Thoracic aorta (tissue), 2 donors: ENCODE measurements at regions not wholly inside any gene's neighbourhood (a gene's known extent, or its start where the extent isn't known, plus 50 kb on each side); places are given as distances from the start of the nearest gene placed in this dataset.

ENCODE experiments used
- ATAC-seq: fragments of 150-250 bp; one replicate; pipeline ENCODE4 v1.8.0; 2017; ENCODE audit warnings: low read depth; ENCODE audit not compliant: insufficient number of reproducible peaks, low FRiP score
- DNase-seq: peaks from one replicate; pipeline ENCODE4 v3.0.0-alpha.2; 2020; ENCODE audit warnings: low spot score
- H3K27ac ChIP-seq, 2 donors: fragments of 200-600 bp; sonication (generic); 1 replicate in 1 of 2; 2 replicates in 1 of 2; pipeline ENCODE4 v1.5.1; 2016; ENCODE audit warnings: mild to moderate bottlenecking in 2 of 2, moderate library complexity in 2 of 2
- H3K27me3 ChIP-seq: fragments of 200-600 bp; sonication (generic); replicated peaks from 2 replicates; pipeline ENCODE4 v1.6.0; 2016; ENCODE audit warnings: mild to moderate bottlenecking; ENCODE audit not compliant: insufficient read depth
- H3K36me3 ChIP-seq: fragments of 200-600 bp; sonication (generic); one replicate; pipeline ENCODE4 v1.5.1; 2016
- H3K4me1 ChIP-seq, 2 donors: fragments of 200-600 bp; sonication (generic); 1 replicate in 1 of 2; 2 replicates in 1 of 2; pipeline versions ENCODE4 v1.5.1 to v1.6.0; 2016; ENCODE audit warnings: low read depth in 2 of 2, mild to moderate bottlenecking in 1 of 2; ENCODE audit not compliant: control insufficient read depth in 1 of 2
- H3K4me3 ChIP-seq: fragments of 200-600 bp; sonication (generic); 2 replicates; pipeline ENCODE4 v1.5.1; 2016; ENCODE audit warnings: mild to moderate bottlenecking
- H3K9me3 ChIP-seq: fragments of 200-600 bp; sonication (generic); 2 replicates; pipeline ENCODE4 v1.5.1; 2016
- CTCF ChIP-seq: fragments of 200-600 bp; sonication (generic); IDR thresholded peaks from one replicate; pipeline ENCODE4 v1.5.1; 2019; ENCODE audit warnings: antibody characterized with exemption

DNA sequence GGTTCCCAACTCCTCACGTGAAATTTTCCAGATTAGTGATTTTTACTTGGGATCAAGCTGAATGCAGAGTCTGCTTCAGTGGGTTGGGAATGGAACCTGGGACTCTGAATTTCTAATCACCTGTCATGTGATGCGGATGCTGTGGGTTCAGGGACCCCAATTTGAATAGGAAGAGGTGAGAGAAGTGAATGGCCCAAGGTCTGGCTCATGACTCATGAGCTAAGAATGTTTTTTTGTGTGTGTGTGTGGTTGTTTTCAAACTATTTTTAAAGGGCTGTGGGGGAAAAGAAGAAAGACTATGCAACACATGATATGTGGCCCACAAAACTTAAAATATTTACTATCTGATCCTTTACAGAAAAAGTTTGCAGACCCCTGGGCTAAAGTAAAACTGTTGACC is 108.5 kb upstream of the CYRIA start:
- TF ChIP-seq CTCF, result no peak
- no peaks in the 10 kb centered on the region for H3K4me1 ChIP-seq
- ATAC-seq (no peak), DNase-seq (no peak)
- no peaks in the 10 kb centered on the region for H3K9me3 ChIP-seq
- no peak overlapping the region for H3K27ac ChIP-seq
- H3K36me3 ChIP-seq, result no peaks in the 10 kb centered on the region
- no peaks in the 10 kb centered on the region for H3K27me3 ChIP-seq
- H3K4me3 ChIP-seq, result no peak overlapping the region

GRCh38 chr2:16773080-16773713 is 107.6 kb upstream of the CYRIA start:
- no peaks in the 10 kb centered on the region for H3K4me1 ChIP-seq
- H3K4me3 ChIP-seq, result no peak overlapping the region
- H3K27me3 ChIP-seq, result no peaks in the 10 kb centered on the region
- no peak overlapping the region for H3K27ac ChIP-seq
- DNase-seq (no peak), ATAC-seq (no peak)
- TF ChIP-seq CTCF, result no peak
- H3K36me3 ChIP-seq, result no peaks in the 10 kb centered on the region
- no peaks in the 10 kb centered on the region for H3K9me3 ChIP-seq

DNA sequence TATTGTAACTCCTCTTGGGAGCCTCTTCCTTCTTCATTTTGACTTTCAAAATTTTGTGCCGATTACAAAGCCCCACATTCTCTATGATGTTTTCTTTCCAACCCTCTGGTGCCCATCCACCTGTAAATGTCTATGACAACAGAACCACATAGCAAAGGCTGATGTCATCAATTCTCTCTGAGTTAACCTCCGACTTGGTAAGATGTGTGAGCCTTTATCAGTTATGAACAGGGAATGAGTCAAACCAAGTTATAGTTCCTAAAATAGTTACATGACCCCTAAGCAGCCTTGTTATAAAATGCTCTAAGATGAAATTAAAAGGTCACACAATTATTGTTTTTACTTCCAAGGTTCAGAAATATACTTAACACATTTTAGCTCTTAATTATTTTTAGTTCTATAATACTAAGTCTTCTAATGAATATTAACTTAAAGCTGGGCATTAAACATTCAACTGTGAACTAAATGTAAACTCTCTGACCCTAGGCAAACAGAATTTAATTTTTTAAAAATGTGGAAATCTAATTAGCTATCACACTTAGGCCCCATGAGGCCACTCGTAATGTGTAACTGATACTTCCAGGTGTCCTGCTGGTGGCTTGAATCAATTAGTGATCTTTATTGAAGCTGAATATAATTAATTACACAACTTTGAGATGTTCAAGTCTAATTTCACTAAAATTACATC is 102.3 kb upstream of the CYRIA start:
- no peak for TF ChIP-seq CTCF
- H3K4me1 ChIP-seq, result no peaks in the 10 kb centered on the region
- H3K27me3 ChIP-seq, result no peaks in the 10 kb centered on the region
- no peak overlapping the region for H3K27ac ChIP-seq
- ATAC-seq (no peak), DNase-seq (no peak)
- no peaks in the 10 kb centered on the region for H3K9me3 ChIP-seq
- no peak overlapping the region for H3K4me3 ChIP-seq
- H3K36me3 ChIP-seq, result no peaks in the 10 kb centered on the region

GRCh38 chr2:16765356-16765755 is 99.7 kb upstream of the CYRIA start:
- H3K9me3 ChIP-seq, result no peaks in the 10 kb centered on the region
- no peak for ATAC-seq
- no peak for DNase-seq
- H3K4me1 ChIP-seq, result no peaks in the 10 kb centered on the region
- no peak overlapping the region for H3K4me3 ChIP-seq
- H3K27ac ChIP-seq, result no peak overlapping the region
- H3K36me3 ChIP-seq, result no peaks in the 10 kb centered on the region
- no peaks in the 10 kb centered on the region for H3K27me3 ChIP-seq
- TF ChIP-seq CTCF, result no peak

DNA sequence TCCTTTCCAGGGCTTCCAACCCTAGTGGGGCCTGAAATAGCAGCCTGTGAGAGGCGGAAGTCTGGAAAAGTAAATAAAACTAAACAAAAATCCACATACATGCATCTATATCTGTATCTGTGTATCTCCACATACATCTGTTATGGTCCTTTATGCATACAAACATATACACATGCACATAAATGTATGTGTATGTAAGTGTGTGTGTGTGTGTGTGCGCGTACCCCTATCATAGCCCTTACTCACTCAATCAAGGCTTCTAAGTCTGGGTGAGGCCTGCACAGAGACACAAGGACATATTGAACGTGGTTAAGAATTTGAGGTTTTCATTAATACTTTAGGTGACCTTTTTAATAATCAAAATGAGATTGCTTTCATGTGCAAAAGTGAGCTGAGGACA is 98.9 kb upstream of the CYRIA start:
- ATAC-seq, result no peak
- no peak for TF ChIP-seq CTCF
- DNase-seq, result no peak
- Histone ChIP-seq H3K9me3 (no peaks in the 10 kb centered on the region), H3K27ac (no peak overlapping the region), H3K27me3 (no peaks in the 10 kb centered on the region), H3K4me1 (no peaks in the 10 kb centered on the region), H3K4me3 (no peak overlapping the region), H3K36me3 (no peaks in the 10 kb centered on the region)
